HepG2 (cell line): ENCODE measurements at regions not wholly inside any gene's neighbourhood (a gene's known extent, or its start where the extent isn't known, plus 50 kb on each side); places are given as distances from the start of the nearest gene placed in this dataset.

ENCODE experiments used
- ATF7 ChIP-seq, 2 experiments: fragments of 450-650 bp in 1 of 2; sonication (generic) in 1 of 2; formaldehyde crosslinking in 1 of 2; IDR thresholded peaks; 2 replicates each; pipeline versions ENCODE4 v1.4.0 to v1.6.1; 2016 to 2020; ENCODE audit warnings: antibody characterized with exemption in 1 of 2, mild to moderate bottlenecking in 1 of 2, missing genetic modification reagents in 1 of 2
- ATM ChIP-seq: fragments of 450-650 bp; IDR thresholded peaks from 2 replicates; pipeline ENCODE4 v1.7.1; 2017; ENCODE audit warnings: mild to moderate bottlenecking, borderline replicate concordance
- BCL6 ChIP-seq: IDR thresholded peaks from 2 replicates; pipeline ENCODE4 v1.6.1; 2016; ENCODE audit warnings: missing genetic modification reagents, missing compliant biosample characterization
- CBX5 ChIP-seq: sonication (generic); formaldehyde crosslinking; IDR thresholded peaks from 2 replicates; pipeline ENCODE4 v1.4.0; 2020; ENCODE audit warnings: missing genetic modification reagents, borderline replicate concordance
- CREB1 ChIP-seq, 2 experiments: fragments of 450-650 bp in 1 of 2; IDR thresholded peaks; 2 replicates each; pipeline ENCODE4 v1.6.1; 2016 to 2017; ENCODE audit warnings: control low read depth in 1 of 2, mild to moderate bottlenecking in 1 of 2, missing compliant biosample characterization in 1 of 2, missing genetic modification characterization in 1 of 2
- EED ChIP-seq: sonication (generic); formaldehyde crosslinking; IDR thresholded peaks from 2 replicates; pipeline ENCODE4 v1.5.0; 2020; ENCODE audit warnings: mild to moderate bottlenecking, missing genetic modification reagents
- ERF ChIP-seq: IDR thresholded peaks from 2 replicates; pipeline ENCODE4 v1.6.1; 2018; ENCODE audit warnings: missing biosample characterization, missing genetic modification reagents
- FOSL1 ChIP-seq: sonication (generic); formaldehyde crosslinking; IDR thresholded peaks from 2 replicates; pipeline ENCODE4 v1.9.0; 2021; ENCODE audit warnings: missing genetic modification reagents, borderline replicate concordance
- FOXA1 ChIP-seq, 2 experiments: fragments of 450-650 bp in 1 of 2; sonication (generic) in 1 of 2; formaldehyde crosslinking in 1 of 2; IDR thresholded peaks; 2 replicates each; pipeline versions ENCODE4 v1.4.0 to v1.6.1; 2016 to 2020; ENCODE audit warnings: missing genetic modification reagents in 1 of 2
- GPN1 ChIP-seq: sonication (generic); formaldehyde crosslinking; IDR thresholded peaks from 2 replicates; pipeline ENCODE4 v1.5.1; 2020; ENCODE audit warnings: missing genetic modification reagents, borderline replicate concordance
- HDAC6 ChIP-seq: fragments of 200-600 bp; sonication (generic); IDR thresholded peaks from 2 replicates; pipeline ENCODE4 v1.7.0; 2017; ENCODE audit warnings: mild to moderate bottlenecking, antibody characterized with exemption, low read length, low read depth
- IRF2 ChIP-seq: IDR thresholded peaks from 2 replicates; pipeline ENCODE4 v1.6.1; 2018; ENCODE audit warnings: missing genetic modification reagents, missing compliant biosample characterization
- IRX3 ChIP-seq: sonication (generic); formaldehyde crosslinking; IDR thresholded peaks from 2 replicates; pipeline ENCODE4 v1.8.1; 2023; ENCODE audit warnings: mild to moderate bottlenecking, low read depth, missing genetic modification reagents, borderline replicate concordance
- KDM3A ChIP-seq: IDR thresholded peaks from 2 replicates; pipeline ENCODE4 v1.6.1; 2018; ENCODE audit warnings: low read depth, missing compliant biosample characterization
- MNT ChIP-seq: fragments of 450-650 bp; IDR thresholded peaks from 2 replicates; pipeline ENCODE4 v1.6.1; 2016
- PCBP2 ChIP-seq: fragments of 200-400 bp; formaldehyde crosslinking; optimal IDR thresholded peaks from 2 replicates; pipeline ENCODE3; 2018; ENCODE audit warnings: low read length, low read depth; ENCODE audit not compliant: poor library complexity, severe bottlenecking
- RBM39 ChIP-seq: fragments of 200-400 bp; formaldehyde crosslinking; IDR thresholded peaks from one replicate; pipeline ENCODE4 v1.6.1; 2018; ENCODE audit warnings: antibody characterized with exemption, mild to moderate bottlenecking, low read depth, low read length; ENCODE audit not compliant: poor library complexity, severe bottlenecking
- TCF12 ChIP-seq, 2 experiments: fragments of 450-650 bp in 1 of 2; sonication (generic) in 1 of 2; formaldehyde crosslinking in 1 of 2; IDR thresholded peaks; 2 replicates each; pipeline versions ENCODE4 v1.6.1 to v1.8.0; 2017 to 2022; ENCODE audit warnings: antibody characterized with exemption in 1 of 2, mild to moderate bottlenecking in 1 of 2, missing genetic modification reagents in 1 of 2, moderate library complexity in 1 of 2
- TCF7L2 ChIP-seq: IDR thresholded peaks from 2 replicates; pipeline ENCODE4 v1.6.1; 2011; ENCODE audit warnings: mild to moderate bottlenecking, low read depth, low read length, moderate library complexity
- U2AF1 ChIP-seq: fragments of 200-400 bp; formaldehyde crosslinking; optimal IDR thresholded peaks from 2 replicates; pipeline ENCODE3; 2017; ENCODE audit warnings: mild to moderate bottlenecking, low read depth, low read length
- ZBTB43 ChIP-seq: sonication (generic); formaldehyde crosslinking; conservative IDR thresholded peaks from 2 replicates; pipeline ENCODE4 v1.4.0; 2020; ENCODE audit warnings: missing genetic modification reagents
- ZNF10 ChIP-seq: sonication (generic); formaldehyde crosslinking; IDR thresholded peaks from 2 replicates; pipeline ENCODE4 v1.4.0; 2020; ENCODE audit warnings: mild to moderate bottlenecking, low read depth, missing genetic modification reagents, borderline replicate concordance
- ZNF17 ChIP-seq: sonication (generic); formaldehyde crosslinking; IDR thresholded peaks from 2 replicates; pipeline ENCODE4 v1.5.0; 2020; ENCODE audit warnings: mild to moderate bottlenecking, missing genetic modification reagents
- ZNF180 ChIP-seq: sonication (generic); formaldehyde crosslinking; IDR thresholded peaks from 2 replicates; pipeline ENCODE4 v1.4.0; 2020; ENCODE audit warnings: low read depth, missing genetic modification reagents, borderline replicate concordance
- ZNF414 ChIP-seq: sonication (generic); formaldehyde crosslinking; IDR thresholded peaks from 2 replicates; pipeline ENCODE4 v1.5.0; 2020; ENCODE audit warnings: missing genetic modification reagents
- ZNF724P ChIP-seq: sonication (generic); formaldehyde crosslinking; IDR thresholded peaks from 2 replicates; pipeline ENCODE4 v1.8.0; 2022; ENCODE audit warnings: missing genetic modification reagents, borderline replicate concordance
- ZSCAN12 ChIP-seq: sonication (generic); formaldehyde crosslinking; IDR thresholded peaks from 2 replicates; pipeline ENCODE4 v1.9.0; 2021; ENCODE audit warnings: mild to moderate bottlenecking, missing genetic modification reagents
- TF ChIP-seq, protein P1 (sequence below): IDR thresholded peaks from 2 replicates; pipeline ENCODE4 v1.6.1; 2018; ENCODE audit warnings: missing genetic modification reagents

GRCh38 chr22:27008454-27008853 is 351.1 kb downstream of the MIAT start (continued):
- no peak for TF ChIP-seq TCF7L2
- peak; percentile 44; the same call in 1 of the 2 replicates for TF ChIP-seq ATM
- TF ChIP-seq HDAC6, result no peak
- TF ChIP-seq, protein P1, sequence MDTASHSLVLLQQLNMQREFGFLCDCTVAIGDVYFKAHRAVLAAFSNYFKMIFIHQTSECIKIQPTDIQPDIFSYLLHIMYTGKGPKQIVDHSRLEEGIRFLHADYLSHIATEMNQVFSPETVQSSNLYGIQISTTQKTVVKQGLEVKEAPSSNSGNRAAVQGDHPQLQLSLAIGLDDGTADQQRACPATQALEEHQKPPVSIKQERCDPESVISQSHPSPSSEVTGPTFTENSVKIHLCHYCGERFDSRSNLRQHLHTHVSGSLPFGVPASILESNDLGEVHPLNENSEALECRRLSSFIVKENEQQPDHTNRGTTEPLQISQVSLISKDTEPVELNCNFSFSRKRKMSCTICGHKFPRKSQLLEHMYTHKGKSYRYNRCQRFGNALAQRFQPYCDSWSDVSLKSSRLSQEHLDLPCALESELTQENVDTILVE (CRISPR knock-in tag), result no peak
- no peak for TF ChIP-seq ZNF17 (CRISPR knock-in tag)
- no peak for TF ChIP-seq RBM39
- TF ChIP-seq ATF7 (IDR thresholded peaks at IDR 0.05), result peak; percentile 55; the same call in 1 of the 2 replicates
- TF ChIP-seq ATF7 (CRISPR knock-in tag; IDR thresholded peaks at IDR 0.05), result no peak
- peak; percentile 32; the same call in 1 of the 2 replicates for TF ChIP-seq FOXA1 (IDR thresholded peaks at IDR 0.05)
- TF ChIP-seq FOXA1 (CRISPR knock-in tag; IDR thresholded peaks at IDR 0.05), result no peak
- TF ChIP-seq ZBTB43 (CRISPR knock-in tag), result no peak
- TF ChIP-seq PCBP2, result no peak
- no peak for TF ChIP-seq ERF (CRISPR knock-in tag)
- no peak for TF ChIP-seq ZNF414 (CRISPR knock-in tag)
- TF ChIP-seq KDM3A (CRISPR knock-in tag), result no peak
- TF ChIP-seq GPN1, result no peak
- no peak for TF ChIP-seq ZSCAN12
- TF ChIP-seq MNT, result 0 out of 2 replicates have a peak, but pooled peaks have one; percentile 13
- TF ChIP-seq ZNF724P, result no peak
- no peak for TF ChIP-seq BCL6 (CRISPR knock-in tag)
- no peak for TF ChIP-seq IRX3 (CRISPR knock-in tag)
- no peak for TF ChIP-seq ZNF10 (CRISPR knock-in tag)
- no peak for TF ChIP-seq EED (CRISPR knock-in tag)
- TF ChIP-seq IRF2 (CRISPR knock-in tag), result no peak
- no peak for TF ChIP-seq ZNF180 (CRISPR knock-in tag)
- peak; percentile 98 for TF ChIP-seq CREB1 (IDR thresholded peaks at IDR 0.05)
- TF ChIP-seq CREB1 (CRISPR knock-in tag; IDR thresholded peaks at IDR 0.05), result no peak
- no peak for TF ChIP-seq CBX5 (CRISPR knock-in tag)
- TF ChIP-seq FOSL1 (CRISPR knock-in tag), result no peak
- no peak for TF ChIP-seq U2AF1
- no peak for TF ChIP-seq TCF12 (IDR thresholded peaks at IDR 0.05)
- TF ChIP-seq TCF12 (CRISPR knock-in tag; IDR thresholded peaks at IDR 0.05), result no peak
